IPS DF 4.7 (cell line): ENCODE measurements at regions not wholly inside any gene's neighbourhood (a gene's known extent, or its start where the extent isn't known, plus 50 kb on each side); places are given as distances from the start of the nearest gene placed in this dataset.
"Not testable (repeated sequence)": the region's sequence is repeated elsewhere in the genome, so short reads cannot be mapped to it uniquely, and the experiment has no call there.

Experiments
- DNase-seq: peaks from one replicate; pipeline ENCODE4 v3.0.0-alpha.2; 2013; ENCODE audit warnings: low spot score; ENCODE audit errors: extremely low read depth

- DNase-seq = no peak
Observed at GRCh38 chr16:65749506-65749905, 617.0 kb upstream of the CDH5 start.

DNA sequence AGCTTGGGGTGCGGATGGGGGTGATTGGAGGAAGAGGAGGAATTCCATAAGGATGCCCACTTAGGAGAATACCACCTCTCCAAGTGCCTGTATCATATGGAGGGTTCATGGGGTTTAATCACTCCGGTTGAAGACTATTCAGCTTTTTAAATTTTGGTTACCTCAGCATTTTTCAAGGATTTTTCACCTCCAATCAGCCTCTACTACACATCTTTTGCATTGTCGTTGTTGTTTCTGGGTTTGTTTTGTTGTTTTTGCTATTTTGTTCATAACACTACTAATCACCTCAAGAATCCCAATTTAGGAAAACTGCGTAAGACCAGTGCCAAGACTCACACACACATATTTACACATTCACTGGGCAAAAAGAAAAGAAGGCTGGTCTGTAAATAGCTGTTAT, 619.5 kb upstream of the CDH5 start:
- DNase-seq = no peak

DNA sequence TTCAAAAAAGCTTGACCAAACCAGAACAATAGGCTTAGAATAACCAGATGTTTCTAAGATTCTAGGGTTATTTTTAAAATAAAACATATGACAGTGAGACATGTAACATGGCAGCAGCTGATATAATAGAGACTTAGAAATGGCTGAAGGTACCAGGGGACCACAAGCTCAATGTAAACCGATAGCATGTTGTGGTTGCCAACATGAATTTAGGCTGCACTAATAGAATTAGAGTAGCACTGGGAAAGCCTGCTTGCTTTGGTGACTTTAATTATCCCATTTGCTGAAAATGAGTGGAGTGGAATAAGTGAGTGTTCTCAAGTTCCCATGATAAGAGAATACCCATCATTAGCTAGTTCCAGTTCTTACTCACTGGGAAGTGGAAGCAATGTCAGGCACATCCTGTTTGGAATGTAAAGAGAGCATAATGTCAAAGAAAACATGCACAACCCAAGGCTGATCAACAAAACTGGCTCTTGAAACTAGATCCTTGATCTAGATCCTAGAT, 621.2 kb upstream of the CDH5 start:
- no peak for DNase-seq

GRCh38 chr16:65744401-65744800, 622.1 kb upstream of the CDH5 start:
- DNase-seq = no peak

GRCh38 chr16:65743558-65743957, 621.7 kb upstream of the CDH11 start:
- no peak for DNase-seq

GRCh38 chr16:65740711-65741110, 618.8 kb upstream of the CDH11 start:
- no peak for DNase-seq

DNA sequence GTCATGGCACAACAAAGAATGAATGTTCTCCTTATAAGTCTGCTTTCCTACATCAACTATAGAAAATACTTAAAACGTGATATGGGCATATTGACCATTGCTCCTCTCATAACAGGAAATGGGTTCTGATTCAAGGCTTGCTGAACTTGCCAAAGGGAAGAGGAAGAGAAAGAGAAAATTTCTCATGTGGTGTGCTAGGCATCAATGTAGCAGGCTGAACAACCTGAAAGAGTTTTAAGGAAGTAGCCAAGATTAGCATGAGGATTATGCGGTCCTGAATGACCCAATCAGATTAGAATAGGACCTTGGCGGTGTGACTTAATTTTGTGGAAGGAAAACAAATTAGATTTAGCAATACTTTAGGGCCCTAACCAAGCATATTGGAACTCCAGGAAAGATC, 617.7 kb upstream of the CDH11 start:
- DNase-seq = no peak

DNA sequence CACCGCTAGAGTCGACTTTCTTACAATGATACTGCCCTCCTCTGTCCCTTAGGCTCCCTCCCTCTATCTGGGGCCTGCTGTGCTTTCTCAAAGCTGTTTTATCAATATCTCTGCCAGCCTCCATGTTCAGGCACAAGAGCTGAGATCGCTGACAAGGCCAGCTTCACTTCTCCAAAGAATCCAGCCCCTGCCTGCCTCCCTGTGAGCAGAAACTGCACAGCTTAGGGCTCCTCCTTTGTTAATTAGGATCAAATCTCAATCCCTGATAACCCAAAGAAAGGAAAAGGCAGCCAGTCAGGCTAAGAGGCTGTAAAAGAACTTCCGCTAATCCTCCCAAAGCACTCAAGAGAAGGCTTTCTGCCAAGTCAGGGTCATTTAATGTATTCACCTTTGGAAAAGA, 616.0 kb upstream of the CDH11 start:
- no peak for DNase-seq

DNA sequence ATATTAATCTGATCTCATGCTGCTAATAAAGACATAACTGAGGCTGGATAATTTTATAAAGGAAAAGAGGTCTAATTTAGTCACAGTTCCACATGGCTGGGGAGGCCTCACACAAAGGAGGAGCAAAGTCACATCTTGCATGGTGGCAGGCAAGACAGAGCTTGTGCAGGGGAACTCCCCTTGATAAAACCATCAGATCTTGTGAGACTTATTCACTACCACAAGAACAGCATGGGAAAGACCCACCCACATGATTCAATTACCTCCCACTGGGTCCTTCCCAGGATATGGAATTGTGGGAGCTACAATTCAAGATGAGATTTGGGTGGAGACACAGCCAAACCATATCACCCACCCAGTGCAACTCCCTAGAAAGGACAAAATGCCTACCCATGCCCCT, 613.8 kb upstream of the CDH11 start:
- not testable (repeated sequence) for DNase-seq

DNA sequence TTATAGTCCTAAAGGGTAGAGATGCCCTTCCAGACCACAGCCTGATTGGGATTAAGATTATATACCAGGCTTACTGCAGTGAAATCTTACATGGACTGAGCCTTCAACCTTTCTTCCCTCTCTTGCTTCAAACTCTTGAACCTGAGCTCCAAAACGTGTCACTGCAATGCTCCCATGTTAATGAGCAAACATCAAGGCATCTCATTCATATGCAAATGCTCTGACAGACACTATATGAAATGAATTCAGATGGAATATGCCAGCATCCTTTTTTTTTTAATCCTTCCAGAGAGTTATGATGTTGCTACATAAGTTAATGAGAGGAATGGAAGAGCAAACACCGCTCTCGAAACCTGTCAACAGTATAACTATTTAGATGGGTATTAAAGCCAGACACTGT, 611.9 kb upstream of the CDH11 start:
- DNase-seq = no peak

DNA sequence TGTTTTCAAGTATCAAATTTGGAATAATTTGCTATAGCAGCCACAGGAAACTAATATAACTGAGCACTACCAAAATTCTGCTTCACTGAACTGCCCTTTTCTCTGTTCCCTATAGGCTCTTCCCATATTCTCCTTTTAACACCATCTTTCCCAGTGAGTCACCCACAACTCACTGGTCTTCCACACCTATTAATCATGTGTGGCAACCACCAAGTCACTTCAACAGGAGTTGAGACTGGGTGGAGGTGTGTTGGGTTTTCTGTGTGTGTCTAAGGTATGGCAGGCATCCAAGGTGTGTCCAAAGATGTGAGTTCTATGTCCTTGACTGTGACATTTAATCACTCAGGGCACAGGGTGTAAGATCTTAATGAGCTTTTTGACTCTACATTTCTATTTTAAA, 610.0 kb upstream of the CDH11 start:
- DNase-seq = no peak

DNA sequence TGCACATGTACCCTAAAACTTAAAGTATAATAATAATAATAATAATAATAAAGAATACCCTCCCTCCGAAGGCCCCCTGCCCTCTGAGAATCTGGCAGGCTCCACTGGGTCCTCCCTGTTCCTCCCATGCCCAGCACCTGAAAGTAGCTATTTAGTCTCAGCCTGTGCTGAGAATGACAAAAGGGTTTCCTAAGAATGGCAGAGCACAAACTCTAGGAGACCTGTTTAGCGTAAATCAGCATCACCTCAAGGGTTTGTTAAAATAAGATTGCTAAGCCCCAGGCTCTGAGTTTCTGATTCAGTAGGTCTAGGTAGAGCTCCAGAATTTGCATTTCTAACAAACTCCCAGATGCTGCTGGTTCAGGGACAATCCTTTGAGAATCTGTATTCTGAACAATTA, 606.8 kb upstream of the CDH11 start:
- DNase-seq = no peak

- DNase-seq = no peak
Observed at GRCh38 chr16:65728167-65728566, 606.3 kb upstream of the CDH11 start.

GRCh38 chr16:65727534-65728137, 605.8 kb upstream of the CDH11 start:
- DNase-seq = no peak

DNA sequence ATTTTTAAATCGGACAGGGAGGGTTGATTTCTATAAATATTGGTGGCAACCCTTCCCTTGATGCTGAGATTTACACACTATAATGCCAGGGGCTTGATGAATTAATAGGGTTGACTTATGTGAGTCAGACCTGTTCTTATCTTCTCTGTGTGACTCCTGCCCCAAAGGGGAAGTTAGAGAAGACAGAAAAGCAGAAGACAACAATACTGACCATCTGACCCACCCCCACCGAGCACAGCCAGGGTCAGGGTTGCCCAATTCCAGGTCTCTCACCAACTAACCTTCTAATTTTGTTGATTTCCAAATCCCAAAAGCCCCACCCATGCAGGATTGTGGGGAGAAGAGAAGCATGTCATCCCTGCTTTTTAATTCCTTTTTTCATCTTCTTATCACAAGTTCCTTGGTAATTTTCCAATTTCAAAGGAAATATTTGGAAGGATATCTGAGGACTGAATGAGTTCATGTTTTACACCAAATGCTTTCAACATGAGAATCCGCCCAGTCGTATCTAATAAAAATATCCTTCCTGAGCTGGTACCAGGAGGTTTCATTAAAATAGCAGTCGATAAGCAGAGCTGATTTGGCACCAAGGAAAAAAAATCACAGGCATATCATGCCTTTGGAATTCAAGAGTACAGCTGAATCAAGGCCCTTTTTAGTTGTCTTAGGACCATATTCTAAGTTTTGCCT, 603.4 kb upstream of the CDH11 start:
- DNase-seq = no peak

- DNase-seq = no peak
Observed at GRCh38 chr16:65722429-65722828, 600.6 kb upstream of the CDH11 start.

DNA sequence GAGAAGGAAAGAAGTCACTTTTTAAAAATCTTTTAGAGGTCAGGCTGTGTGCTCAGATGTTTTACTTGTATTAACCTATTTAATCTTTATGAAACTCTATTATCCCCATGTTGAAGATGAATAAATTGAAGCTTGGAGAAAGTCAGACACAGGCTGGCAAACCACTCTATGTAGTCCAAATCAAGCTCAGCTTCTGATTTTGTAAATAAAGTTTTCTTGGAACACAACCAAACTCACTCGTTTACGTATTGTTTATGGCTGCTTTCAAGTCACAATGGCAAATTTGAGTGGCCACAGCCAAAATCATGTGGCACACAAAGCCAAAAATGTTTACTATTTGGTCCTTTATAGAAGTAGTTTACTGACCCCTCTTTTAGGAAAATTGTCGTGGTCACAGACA, 596.0 kb upstream of the CDH11 start:
- no peak for DNase-seq

DNA sequence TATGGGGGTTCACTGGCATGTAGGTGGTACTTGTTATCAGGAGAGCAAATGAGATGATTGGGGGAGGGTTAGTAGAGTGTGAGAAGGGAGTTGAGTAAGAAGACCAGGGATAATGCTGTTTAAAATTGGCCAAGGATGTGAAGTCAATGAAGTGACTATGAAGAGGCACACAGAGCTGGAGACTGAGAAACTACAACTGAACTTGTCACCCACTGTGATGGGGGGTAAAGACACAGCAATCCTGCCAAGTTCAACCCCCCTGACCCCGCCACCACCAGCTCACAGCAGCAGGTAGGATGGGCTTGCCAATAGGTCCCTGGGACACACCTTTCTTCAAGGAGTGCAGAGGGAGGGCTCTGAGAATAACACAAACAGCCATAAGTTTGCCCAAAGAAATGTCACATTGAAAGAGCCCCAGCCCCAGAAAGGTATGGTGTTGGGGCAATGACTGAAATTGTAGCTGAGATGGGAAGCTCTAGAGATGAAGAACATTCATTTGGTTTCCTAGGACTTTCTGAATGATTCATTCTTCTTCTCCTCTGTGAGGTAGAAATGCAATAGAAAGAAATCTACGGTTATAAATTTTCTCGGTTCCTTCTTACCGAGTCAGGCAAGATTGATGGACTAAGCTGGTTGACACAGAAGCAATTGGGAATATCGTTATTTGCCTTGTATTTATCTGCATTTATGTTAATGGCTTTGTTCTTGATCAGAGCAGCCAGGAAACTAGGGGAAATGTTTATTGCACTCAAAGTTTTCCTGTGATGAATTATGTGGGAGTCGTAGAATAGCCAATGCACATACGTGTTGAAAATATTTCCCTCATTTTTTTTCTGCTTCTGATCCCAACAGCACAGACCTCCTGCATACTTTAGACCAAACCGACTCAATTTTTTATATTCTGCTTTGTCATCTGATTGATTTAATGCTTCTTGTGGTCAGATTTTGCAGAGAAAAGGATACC, 595.2 kb upstream of the CDH11 start:
- no peak for DNase-seq

- no peak for DNase-seq
Observed at GRCh38 chr16:65713181-65713808, 591.4 kb upstream of the CDH11 start.

GRCh38 chr16:65710107-65710506, 588.2 kb upstream of the CDH11 start:
- no peak for DNase-seq

- DNase-seq = no peak
Observed at GRCh38 chr16:65704866-65705265, 583.0 kb upstream of the CDH11 start.
